ENCODE measurements at regions not wholly inside any gene's neighbourhood (a gene's known extent, or its start where the extent isn't known, plus 50 kb on each side); places are given as distances from the start of the nearest gene placed in this dataset.

DNA sequence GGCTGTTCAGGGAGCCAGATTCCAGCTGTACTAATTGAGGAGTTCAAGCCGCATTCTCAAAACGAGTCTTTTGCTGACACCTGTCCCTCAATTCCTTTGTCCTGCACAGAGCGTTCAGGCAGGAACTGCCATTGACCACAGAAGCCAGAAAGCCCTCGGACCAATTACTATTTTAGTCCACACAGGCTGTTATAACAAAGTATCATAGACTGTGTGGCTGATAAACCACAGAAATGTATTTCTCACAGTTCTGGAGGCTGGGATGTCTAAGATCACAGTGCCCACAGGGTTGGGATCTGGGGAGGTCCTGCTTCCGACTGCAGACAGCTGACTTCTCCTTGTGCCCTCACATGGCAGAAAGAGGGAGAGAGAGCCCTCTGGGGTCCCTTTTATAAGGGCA, 119.8 kb upstream of the ATP6AP2 start:
- no peak overlapping the region for H3K27ac Mint-ChIP-seq
- peaks cover 7% of the 10 kb centered on the region for H3K27me3 Mint-ChIP-seq
- DNase-seq (no peak), ATAC-seq (no peak)
- H3K4me3 Mint-ChIP-seq: no peak overlapping the region
- no peaks in the 10 kb centered on the region for H3K36me3 Mint-ChIP-seq (ENCODE audit: low read depth)
- H3K4me1 Mint-ChIP-seq: peaks cover 7% of the 10 kb centered on the region
- H3K9me3 ChIP-seq (ENCODE audit: control insufficient read depth, low read length, poor library complexity, severe bottlenecking): no peaks in the 10 kb centered on the region

DNA sequence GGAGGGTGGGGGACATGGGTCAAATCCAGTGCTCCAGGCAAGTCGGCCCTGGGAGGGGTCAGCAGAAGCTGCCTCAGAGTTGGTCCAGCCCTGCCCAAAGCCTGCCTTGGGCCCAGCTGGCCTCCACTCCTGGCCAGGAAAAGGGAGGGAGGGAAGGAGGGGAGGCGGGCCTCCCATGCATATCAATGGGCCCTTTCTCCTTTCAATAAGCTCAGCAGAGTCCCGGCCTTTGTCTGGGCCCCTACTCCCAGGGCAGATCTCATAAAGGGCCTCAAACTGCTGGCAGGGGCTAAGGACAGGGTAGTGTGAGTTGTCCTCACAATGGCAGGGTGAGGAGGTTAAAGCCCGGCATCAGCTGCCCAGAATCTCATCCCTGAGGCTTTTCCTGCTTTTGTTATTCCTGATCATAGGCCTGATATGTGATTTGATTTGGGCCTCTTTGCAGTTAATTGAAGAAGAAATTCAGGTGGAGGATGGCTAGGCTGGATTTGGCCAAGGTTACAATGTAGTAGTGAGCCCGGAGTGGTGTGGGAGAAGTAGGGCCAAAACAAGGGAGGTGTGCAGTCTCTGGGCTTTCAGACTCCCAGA, 121.1 kb upstream of the ATP6AP2 start:
- Mint-ChIP-seq H3K36me3 (ENCODE audit: low read depth) (no peaks in the 10 kb centered on the region), H3K4me3 (no peak overlapping the region), H3K27me3 (peaks cover 7% of the 10 kb centered on the region), H3K27ac (no peak overlapping the region), H3K4me1 (no peaks in the 10 kb centered on the region)
- DNase-seq (no peak), ATAC-seq (no peak)
- H3K9me3 ChIP-seq (ENCODE audit: control insufficient read depth, low read length, poor library complexity, severe bottlenecking): no peaks in the 10 kb centered on the region

DNA sequence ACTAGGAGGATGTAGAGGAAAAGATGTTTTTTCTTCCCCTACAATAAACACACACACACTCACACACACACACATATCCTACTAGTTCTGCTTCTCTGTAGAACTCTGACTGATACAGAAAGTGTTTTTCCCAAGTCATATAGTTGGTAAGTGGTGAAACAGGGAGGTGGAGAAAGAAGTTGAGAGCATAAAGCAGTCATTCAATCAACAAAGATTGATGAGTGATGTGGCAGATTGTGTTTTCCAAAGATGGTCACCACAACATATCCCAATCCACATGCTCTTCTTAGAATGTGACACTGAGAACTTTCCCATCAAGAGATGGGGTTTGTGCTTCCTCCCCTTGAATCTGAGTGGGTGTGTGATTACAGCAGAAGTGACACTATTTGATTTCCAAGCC, 123.4 kb upstream of the ATP6AP2 start:
- DNase-seq: no peak
- Mint-ChIP-seq H3K27me3 (peaks cover 7% of the 10 kb centered on the region), H3K4me3 (no peak overlapping the region), H3K36me3 (ENCODE audit: low read depth) (peaks cover 2% of the 10 kb centered on the region), H3K4me1 (no peaks in the 10 kb centered on the region), H3K27ac (no peak overlapping the region)
- no peak for ATAC-seq
- H3K9me3 ChIP-seq (ENCODE audit: control insufficient read depth, low read length, poor library complexity, severe bottlenecking): no peaks in the 10 kb centered on the region

DNA sequence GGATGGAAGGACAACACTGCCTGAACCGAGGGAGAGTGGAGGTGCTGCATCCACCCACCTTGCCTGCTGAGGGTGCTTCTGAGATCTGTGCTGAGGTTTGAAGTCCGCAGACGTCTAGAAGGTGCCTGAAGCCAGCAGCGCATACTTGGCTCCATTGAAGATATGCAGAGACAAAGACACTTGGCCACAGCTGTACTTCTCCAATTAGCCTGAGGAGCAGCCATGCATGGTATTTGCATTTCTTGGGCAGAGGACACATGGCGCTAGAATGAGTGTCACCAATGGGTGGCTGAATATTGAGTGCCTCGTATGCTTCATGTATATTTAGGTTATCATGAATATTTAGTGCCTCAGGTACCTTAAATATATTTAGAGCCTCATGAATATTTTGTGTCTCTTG, 128.7 kb upstream of the ATP6AP2 start:
- ATAC-seq (no peak), DNase-seq (no peak)
- Mint-ChIP-seq H3K27me3 (no peaks in the 10 kb centered on the region), H3K27ac (no peak overlapping the region), H3K4me1 (no peaks in the 10 kb centered on the region), H3K4me3 (no peak overlapping the region), H3K36me3 (ENCODE audit: low read depth) (peaks cover 2% of the 10 kb centered on the region)
- H3K9me3 ChIP-seq (ENCODE audit: control insufficient read depth, low read length, poor library complexity, severe bottlenecking): no peaks in the 10 kb centered on the region

DNA sequence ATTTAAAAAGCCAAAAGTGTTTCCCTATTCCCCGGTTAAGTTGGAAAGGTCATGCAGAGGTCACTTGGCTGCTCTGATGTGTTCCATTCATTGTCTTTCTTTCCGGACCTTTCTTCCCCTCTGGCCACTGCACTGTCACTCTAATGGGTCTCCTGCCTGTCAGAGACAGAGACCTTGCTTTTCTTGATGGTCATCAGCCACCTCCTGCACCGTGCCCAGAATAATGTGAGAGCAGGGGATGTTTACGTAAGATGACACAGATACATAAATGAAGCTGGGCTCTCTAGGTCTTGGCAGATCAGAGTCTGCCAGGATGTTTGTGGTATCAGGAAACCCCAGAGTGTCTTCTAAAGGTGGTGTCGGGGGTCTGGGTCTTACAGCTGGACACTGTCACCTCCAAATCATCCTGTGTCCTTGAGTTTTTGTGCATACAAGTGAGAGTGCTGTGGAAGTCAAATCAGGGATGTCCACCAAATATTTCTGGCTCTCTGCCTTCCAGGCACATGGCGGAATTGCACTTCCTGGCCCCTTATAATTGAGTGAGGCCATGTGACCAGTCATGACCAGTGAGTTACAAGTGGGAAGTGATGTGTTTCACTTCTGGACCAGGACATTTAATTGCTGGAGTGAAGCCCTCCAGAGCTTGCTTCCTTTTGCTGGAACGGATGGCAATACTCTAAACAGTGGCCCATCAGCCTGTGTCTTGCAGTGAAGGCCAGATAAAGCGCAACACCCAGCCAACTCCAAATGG, 130.6 kb upstream of the ATP6AP2 start:
- peaks cover 2% of the 10 kb centered on the region for H3K36me3 Mint-ChIP-seq (ENCODE audit: low read depth)
- H3K4me1 Mint-ChIP-seq: no peaks in the 10 kb centered on the region
- no peak overlapping the region for H3K27ac Mint-ChIP-seq
- H3K27me3 Mint-ChIP-seq: no peaks in the 10 kb centered on the region
- no peak for DNase-seq
- no peaks in the 10 kb centered on the region for H3K9me3 ChIP-seq (ENCODE audit: control insufficient read depth, low read length, poor library complexity, severe bottlenecking)
- H3K4me3 Mint-ChIP-seq: no peak overlapping the region
- ATAC-seq: no peak

DNA sequence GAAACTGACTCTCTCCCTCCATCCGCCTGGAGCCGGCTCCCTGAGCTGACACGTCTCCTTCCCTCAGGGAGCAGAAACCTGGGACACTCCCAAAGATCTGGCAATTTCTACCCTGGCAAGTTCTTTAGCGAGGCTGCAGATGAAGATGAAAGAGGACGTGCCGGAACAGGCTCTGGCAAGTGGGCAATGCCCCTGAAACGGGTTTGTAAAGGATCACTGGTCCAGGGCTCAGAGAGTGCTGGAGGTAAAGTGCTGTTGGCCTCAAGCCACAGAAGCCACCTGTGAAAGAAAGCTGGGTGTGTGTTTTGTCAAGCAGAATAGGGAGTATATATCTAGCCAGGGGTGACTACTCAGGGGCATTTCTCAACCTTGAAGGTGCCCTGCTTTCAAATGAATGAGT, 131.4 kb upstream of the ATP6AP2 start:
- no peak overlapping the region for H3K4me3 Mint-ChIP-seq
- no peak for DNase-seq
- no peaks in the 10 kb centered on the region for H3K27me3 Mint-ChIP-seq
- no peaks in the 10 kb centered on the region for H3K9me3 ChIP-seq (ENCODE audit: control insufficient read depth, low read length, poor library complexity, severe bottlenecking)
- no peaks in the 10 kb centered on the region for H3K4me1 Mint-ChIP-seq
- H3K36me3 Mint-ChIP-seq (ENCODE audit: low read depth): peaks cover 2% of the 10 kb centered on the region
- no peak overlapping the region for H3K27ac Mint-ChIP-seq
- ATAC-seq: no peak

DNA sequence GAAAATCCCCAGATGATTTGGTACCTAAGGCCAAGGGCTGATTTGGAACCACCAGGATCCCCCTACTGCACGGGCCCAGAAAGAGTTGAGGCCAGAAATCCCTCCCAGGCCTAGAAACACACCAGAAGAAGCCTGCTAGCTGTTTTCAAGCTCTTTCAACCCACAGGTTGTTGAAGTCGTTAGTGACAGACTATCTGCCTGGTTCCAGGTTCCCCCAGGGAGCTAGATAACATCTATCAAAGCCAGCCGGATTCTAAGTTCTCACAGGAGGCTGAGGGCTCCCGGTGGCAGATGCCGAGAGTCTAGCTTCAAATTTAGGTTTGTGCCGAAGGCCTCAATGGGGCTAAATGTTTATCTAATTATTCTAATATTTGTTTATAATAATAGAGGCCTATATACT, 132.0 kb upstream of the ATP6AP2 start:
- Mint-ChIP-seq H3K27ac (no peak overlapping the region), H3K36me3 (ENCODE audit: low read depth) (peaks cover under 1% of the 10 kb centered on the region)
- no peak for ATAC-seq

DNA sequence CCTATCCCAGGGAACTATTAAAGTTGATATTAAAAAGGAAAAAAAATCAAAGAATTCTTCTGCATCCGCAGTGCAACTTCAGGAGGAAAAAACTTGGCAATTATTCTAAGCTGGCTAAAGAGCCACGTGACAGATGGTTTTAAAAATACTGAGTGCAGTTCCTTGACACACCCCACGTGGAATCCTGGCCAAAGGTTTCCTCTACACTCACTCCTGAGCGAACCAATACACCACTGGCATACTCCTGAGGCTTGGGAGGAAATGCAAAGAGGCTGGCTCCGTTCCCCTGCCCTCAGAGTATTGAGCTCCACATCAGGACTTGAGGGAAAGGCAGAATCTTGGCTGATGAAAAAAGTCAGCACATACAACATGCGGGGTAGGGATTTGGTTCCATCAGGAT, 133.8 kb upstream of the ATP6AP2 start:
- Mint-ChIP-seq H3K27ac (no peak overlapping the region), H3K4me1 (no peaks in the 10 kb centered on the region), H3K27me3 (no peaks in the 10 kb centered on the region), H3K4me3 (no peak overlapping the region), H3K36me3 (ENCODE audit: low read depth) (no peaks in the 10 kb centered on the region)
- DNase-seq: no peak
- H3K9me3 ChIP-seq (ENCODE audit: control insufficient read depth, low read length, poor library complexity, severe bottlenecking): no peaks in the 10 kb centered on the region
- no peak for ATAC-seq

More for the DNA sequence above, 132.0 kb upstream of the ATP6AP2 start:
- no peaks in the 10 kb centered on the region for H3K9me3 ChIP-seq (ENCODE audit: control insufficient read depth, low read length, poor library complexity, severe bottlenecking)
- Mint-ChIP-seq H3K4me3 (no peak overlapping the region), H3K4me1 (no peaks in the 10 kb centered on the region), H3K27me3 (no peaks in the 10 kb centered on the region)
- DNase-seq: no peak

DNA sequence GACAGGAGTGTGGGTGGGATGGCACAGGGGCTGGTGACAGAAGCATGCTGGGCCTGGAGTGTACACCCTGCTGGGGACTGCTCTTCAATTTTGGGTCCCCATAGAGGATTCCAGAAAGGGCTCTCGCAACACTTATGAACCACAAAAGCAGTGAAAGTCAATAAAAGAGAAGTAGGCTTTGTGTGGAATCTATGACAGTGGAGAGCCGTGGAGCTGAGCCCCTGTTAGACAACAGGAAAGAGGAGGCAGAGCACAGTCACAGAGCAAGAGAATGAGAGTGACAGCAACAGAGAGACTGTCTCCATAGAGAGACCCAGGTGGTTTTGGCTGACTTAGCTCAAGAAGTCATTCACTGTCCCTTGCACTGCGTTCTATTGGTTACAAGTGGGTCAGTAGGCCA, 135.1 kb upstream of the ATP6AP2 start:
- ATAC-seq: no peak
- Mint-ChIP-seq H3K36me3 (ENCODE audit: low read depth) (no peaks in the 10 kb centered on the region), H3K4me3 (no peak overlapping the region), H3K27me3 (peaks cover 11% of the 10 kb centered on the region), H3K4me1 (no peaks in the 10 kb centered on the region), H3K27ac (no peak overlapping the region)
- no peaks in the 10 kb centered on the region for H3K9me3 ChIP-seq (ENCODE audit: control insufficient read depth, low read length, poor library complexity, severe bottlenecking)
- DNase-seq: no peak

DNA sequence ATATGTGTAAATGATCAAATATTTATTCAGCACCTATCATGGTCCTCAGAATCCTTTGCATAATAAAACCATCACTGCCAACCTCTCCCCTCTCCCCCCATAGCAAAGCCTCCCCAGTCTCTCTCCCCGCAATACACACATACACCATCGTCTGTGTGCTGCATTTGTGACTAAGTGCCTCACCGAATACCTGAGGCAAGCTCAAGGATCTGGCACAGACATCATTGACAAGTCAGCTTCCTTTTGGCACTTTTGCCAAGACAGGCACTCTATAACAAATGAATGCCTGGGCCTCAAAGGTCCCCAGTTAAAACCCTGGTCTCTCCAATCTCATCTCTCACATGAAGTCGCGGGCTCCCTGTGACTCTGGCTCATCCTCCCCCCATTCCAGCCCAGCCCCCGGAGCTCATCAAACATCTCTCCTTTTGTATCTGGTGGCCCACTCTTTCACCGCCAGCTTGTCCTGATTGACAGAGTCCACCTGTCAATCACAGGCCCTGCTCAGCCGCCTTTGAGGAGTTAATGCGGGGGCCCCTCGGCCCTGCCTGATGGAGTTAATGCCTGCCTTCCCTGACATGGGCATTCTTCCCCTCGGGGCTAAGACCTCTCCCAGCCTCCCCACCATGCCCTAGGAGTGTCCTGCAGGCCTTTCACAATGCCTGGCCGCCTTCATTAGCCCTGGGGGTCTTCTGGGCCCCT, 135.8 kb upstream of the ATP6AP2 start:
- H3K27ac Mint-ChIP-seq: peak overlapping the region; percentile 39
- no peaks in the 10 kb centered on the region for H3K36me3 Mint-ChIP-seq (ENCODE audit: low read depth)
- H3K27me3 Mint-ChIP-seq: peaks cover 11% of the 10 kb centered on the region
- no peak for DNase-seq
- ATAC-seq: no peak
- H3K4me1 Mint-ChIP-seq: no peaks in the 10 kb centered on the region
- no peak overlapping the region for H3K4me3 Mint-ChIP-seq
- no peaks in the 10 kb centered on the region for H3K9me3 ChIP-seq (ENCODE audit: control insufficient read depth, low read length, poor library complexity, severe bottlenecking)

DNA sequence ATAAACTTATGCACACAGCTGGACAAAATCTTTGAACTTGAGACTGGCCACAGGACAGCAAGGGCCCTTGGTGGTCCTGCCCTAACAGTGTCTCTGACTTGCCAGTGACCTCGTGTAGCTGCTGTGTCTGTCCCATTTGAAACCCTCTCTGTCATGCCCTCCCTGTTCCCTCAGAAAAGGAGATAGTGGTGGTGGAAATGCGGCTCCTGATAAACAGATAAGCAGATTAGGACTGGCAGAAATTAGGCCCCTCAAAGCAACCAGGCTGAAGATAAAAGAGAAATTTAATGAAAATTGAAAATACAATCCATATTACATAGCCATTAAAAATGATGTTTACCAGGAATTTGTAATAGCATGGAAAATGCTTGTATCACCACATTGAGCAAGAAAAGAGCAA, 136.6 kb upstream of the ATP6AP2 start:
- no peak overlapping the region for H3K4me3 Mint-ChIP-seq
- H3K27me3 Mint-ChIP-seq: peaks cover 11% of the 10 kb centered on the region
- ATAC-seq (no peak), DNase-seq (no peak)
- H3K27ac Mint-ChIP-seq: no peak overlapping the region
- H3K36me3 Mint-ChIP-seq (ENCODE audit: low read depth): no peaks in the 10 kb centered on the region
- peaks cover 2% of the 10 kb centered on the region for H3K4me1 Mint-ChIP-seq
- H3K9me3 ChIP-seq (ENCODE audit: control insufficient read depth, low read length, poor library complexity, severe bottlenecking): no peaks in the 10 kb centered on the region

DNA sequence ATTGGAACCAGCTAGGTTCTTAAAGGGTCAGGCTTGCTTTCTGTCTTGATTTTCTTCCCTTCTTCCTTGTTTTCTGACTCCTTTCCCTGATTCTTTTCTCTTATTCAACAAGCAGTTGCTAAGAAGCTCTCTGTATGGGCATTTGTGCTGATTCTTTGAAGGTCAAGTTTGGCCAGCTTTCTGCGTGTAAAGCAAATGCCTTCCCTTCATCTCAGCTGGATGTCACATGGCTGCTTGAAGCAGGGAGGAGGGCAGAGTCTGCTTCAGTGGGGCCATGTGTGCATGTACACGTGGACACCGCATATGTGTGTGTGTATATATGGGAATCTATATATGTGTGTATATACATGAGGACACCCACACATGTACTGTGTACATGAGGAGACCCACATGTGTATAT, 139.9 kb upstream of the ATP6AP2 start:
- Mint-ChIP-seq H3K4me3 (peak overlapping the region; percentile 36), H3K4me1 (peaks cover 2% of the 10 kb centered on the region), H3K27me3 (peaks cover 11% of the 10 kb centered on the region), H3K27ac (no peak overlapping the region), H3K36me3 (ENCODE audit: low read depth) (no peaks in the 10 kb centered on the region)
- no peaks in the 10 kb centered on the region for H3K9me3 ChIP-seq (ENCODE audit: control insufficient read depth, low read length, poor library complexity, severe bottlenecking)
- no peak for ATAC-seq
- DNase-seq: no peak

DNA sequence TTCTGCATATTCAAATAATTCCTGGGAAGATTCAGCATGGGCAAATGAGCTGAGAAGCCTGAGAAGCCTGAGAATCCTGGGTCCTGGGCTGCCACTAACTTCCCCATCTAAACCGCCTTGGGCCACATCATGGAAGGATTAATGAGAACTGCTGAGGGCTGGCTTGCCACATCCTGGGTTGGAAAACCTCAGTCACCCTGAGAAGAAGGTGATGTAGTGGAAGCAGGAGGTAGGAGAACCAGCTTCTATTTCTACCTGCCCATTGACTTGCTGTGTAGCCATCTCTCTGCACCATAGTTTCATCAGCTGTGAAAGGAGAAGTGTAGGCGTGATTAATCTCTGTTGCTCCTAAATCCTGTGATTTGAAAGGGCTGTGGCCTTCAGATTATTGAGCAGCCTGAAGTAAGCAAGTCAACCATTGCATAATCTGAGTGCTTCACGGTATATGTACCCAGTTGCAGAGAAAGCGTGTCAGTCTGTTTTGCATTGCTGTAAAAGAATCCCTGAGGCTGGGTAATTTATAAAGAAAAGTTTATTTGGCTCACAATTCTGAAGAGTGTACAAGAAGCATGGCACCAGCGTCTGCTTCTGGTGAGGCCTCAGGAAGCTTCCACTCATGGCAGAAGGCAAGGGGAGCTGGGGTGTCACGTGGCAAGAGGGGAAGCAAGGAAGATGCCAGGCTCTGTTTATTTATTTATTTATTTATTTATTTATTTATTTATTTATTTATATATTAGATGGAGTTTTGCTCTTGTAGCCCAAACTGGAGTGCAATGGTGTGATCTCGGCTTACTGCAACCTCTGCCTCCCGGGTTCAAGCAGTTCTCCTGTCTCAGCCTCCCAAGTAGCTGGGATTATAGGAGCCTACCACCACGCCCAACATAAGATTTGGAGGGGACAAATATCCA, 140.9 kb upstream of the ATP6AP2 start:
- H3K27ac Mint-ChIP-seq: no peak overlapping the region
- no peaks in the 10 kb centered on the region for H3K36me3 Mint-ChIP-seq (ENCODE audit: low read depth)
- H3K4me1 Mint-ChIP-seq: peaks cover 2% of the 10 kb centered on the region
- no peak for DNase-seq
- no peaks in the 10 kb centered on the region for H3K9me3 ChIP-seq (ENCODE audit: control insufficient read depth, low read length, poor library complexity, severe bottlenecking)
- ATAC-seq: no peak
- H3K27me3 Mint-ChIP-seq: peaks cover 11% of the 10 kb centered on the region
- H3K4me3 Mint-ChIP-seq: no peak overlapping the region
